H9 (cell line): ENCODE measurements at regions not wholly inside any gene's neighbourhood (a gene's known extent, or its start where the extent isn't known, plus 50 kb on each side); places are given as distances from the start of the nearest gene placed in this dataset.

ENCODE experiments used
- DNase-seq: peaks from one replicate; pipeline ENCODE4 v3.0.0-alpha.2; 2017
- H2AFZ ChIP-seq: one replicate; pipeline ENCODE4 v1.6.1; 2013; ENCODE audit warnings: mild to moderate bottlenecking, low read length, control low read depth, moderate library complexity
- H2AK5ac ChIP-seq: 2 replicates; pipeline ENCODE4 v1.6.1; 2013; ENCODE audit warnings: low read length, control low read depth, mixed read lengths; ENCODE audit not compliant: insufficient read length
- H2BK120ac ChIP-seq: one replicate; pipeline ENCODE4 v1.6.1; 2013; ENCODE audit warnings: low read depth, mild to moderate bottlenecking, low read length, control low read depth, inconsistent platforms; ENCODE audit not compliant: poor library complexity, severe bottlenecking
- H2BK12ac ChIP-seq: 2 replicates; pipeline ENCODE4 v1.6.1; 2013; ENCODE audit warnings: low read length, control low read depth, mixed read lengths, low read depth; ENCODE audit not compliant: insufficient read length
- H2BK15ac ChIP-seq: 2 replicates; pipeline ENCODE4 v1.6.1; 2013; ENCODE audit warnings: low read depth, low read length, control low read depth
- H2BK20ac ChIP-seq: one replicate; pipeline ENCODE4 v1.6.1; 2013; ENCODE audit warnings: low read depth, mild to moderate bottlenecking, low read length, control low read depth, inconsistent platforms; ENCODE audit not compliant: poor library complexity, severe bottlenecking
- H2BK5ac ChIP-seq: 2 replicates; pipeline ENCODE4 v1.6.1; 2013; ENCODE audit warnings: low read length, control low read depth, mixed read lengths; ENCODE audit not compliant: insufficient read length
- H3K14ac ChIP-seq: 2 replicates; pipeline ENCODE4 v1.6.1; 2013; ENCODE audit warnings: low read length, control low read depth; ENCODE audit not compliant: insufficient read depth
- H3K18ac ChIP-seq: 2 replicates; pipeline ENCODE4 v1.6.1; 2013; ENCODE audit warnings: low read depth, mild to moderate bottlenecking, mixed read lengths, low read length, control low read depth; ENCODE audit not compliant: insufficient read length
- H3K23ac ChIP-seq: 2 replicates; pipeline ENCODE4 v1.6.1; 2013; ENCODE audit warnings: low read length, control low read depth, mixed read lengths, low read depth; ENCODE audit not compliant: insufficient read length
- H3K23me2 ChIP-seq: 2 replicates; pipeline ENCODE4 v1.6.1; 2013; ENCODE audit warnings: low read depth, mild to moderate bottlenecking, mixed read lengths, low read length, control low read depth; ENCODE audit not compliant: insufficient read length, poor library complexity, severe bottlenecking
- H3K27ac ChIP-seq: 2 replicates; pipeline ENCODE4 v1.5.1; 2013; ENCODE audit warnings: low read length, control low read depth, mixed read lengths, low read depth; ENCODE audit not compliant: insufficient read length
- H3K27me3 ChIP-seq: 2 replicates; pipeline ENCODE4 v1.6.1; 2013; ENCODE audit warnings: low read length, control low read depth, inconsistent platforms; ENCODE audit not compliant: insufficient read depth
- H3K4ac ChIP-seq: 2 replicates; pipeline ENCODE4 v1.6.1; 2013; ENCODE audit warnings: low read depth, mild to moderate bottlenecking, control low read depth, inconsistent platforms, low read length, moderate library complexity
- H3K4me1 ChIP-seq: 2 replicates; pipeline ENCODE4 v1.6.1; 2013; ENCODE audit warnings: low read length, control low read depth, inconsistent platforms; ENCODE audit not compliant: insufficient read depth
- H3K4me2 ChIP-seq: 2 replicates; pipeline ENCODE4 v1.6.1; 2013; ENCODE audit warnings: low read length, control low read depth, mixed read lengths; ENCODE audit not compliant: insufficient read length, insufficient read depth
- H3K56ac ChIP-seq: 2 replicates; pipeline ENCODE4 v1.6.1; 2013; ENCODE audit warnings: low read depth, mild to moderate bottlenecking, mixed read lengths, low read length, control low read depth; ENCODE audit not compliant: insufficient read length
- H3K79me1 ChIP-seq: 2 replicates; pipeline ENCODE4 v1.6.1; 2013; ENCODE audit warnings: low read depth, mild to moderate bottlenecking, moderate library complexity, low read length, control low read depth, inconsistent platforms; ENCODE audit not compliant: insufficient read depth, poor library complexity, severe bottlenecking
- H3K79me2 ChIP-seq: 2 replicates; pipeline ENCODE4 v1.6.1; 2013; ENCODE audit warnings: low read length, control low read depth, inconsistent platforms; ENCODE audit not compliant: insufficient read depth
- H3K9ac ChIP-seq: 2 replicates; pipeline ENCODE4 v1.6.1; 2013; ENCODE audit warnings: low read length, control low read depth, mixed read lengths; ENCODE audit not compliant: insufficient read length; ENCODE audit errors: extremely low read depth
- H3K9me3 ChIP-seq: one replicate; pipeline ENCODE4 v1.6.1; 2013; ENCODE audit warnings: low read depth, low read length, inconsistent platforms; ENCODE audit not compliant: control insufficient read depth
- H3T11ph ChIP-seq: one replicate; pipeline ENCODE4 v1.6.1; 2013; ENCODE audit warnings: mild to moderate bottlenecking, low read length, control low read depth, inconsistent platforms
- H4K20me1 ChIP-seq: one replicate; pipeline ENCODE4 v1.6.1; 2013; ENCODE audit not compliant: control insufficient read depth, insufficient read length, insufficient read depth
- H4K5ac ChIP-seq: 2 replicates; pipeline ENCODE4 v1.6.1; 2013; ENCODE audit warnings: low read depth, mild to moderate bottlenecking, mixed read lengths, low read length, control low read depth; ENCODE audit not compliant: insufficient read length
- H4K8ac ChIP-seq: replicated peaks from 2 replicates; pipeline ENCODE4 v1.6.1; 2013; ENCODE audit warnings: low read length, control low read depth, mixed read lengths, low read depth; ENCODE audit not compliant: insufficient read length
- H4K91ac ChIP-seq: 2 replicates; pipeline ENCODE4 v1.6.1; 2013; ENCODE audit warnings: low read depth, mild to moderate bottlenecking, moderate library complexity, mixed read lengths, low read length, control low read depth; ENCODE audit not compliant: insufficient read length
- H3K27ac Mint-ChIP-seq, 3 experiments: 2 replicates in 2 of 3; 3 replicates in 1 of 3; pipeline ENCODE4 v1.8.0; 2020 to 2021; ENCODE audit warnings: mixed read lengths in 3 of 3, mild to moderate bottlenecking in 1 of 3, moderate library complexity in 1 of 3
- H3K27me3 Mint-ChIP-seq: 2 replicates; pipeline ENCODE4 v1.8.0; 2021; ENCODE audit warnings: low read depth, mild to moderate bottlenecking, moderate library complexity, mixed read lengths
- H3K36me3 Mint-ChIP-seq, 3 experiments: 2 replicates in 2 of 3; 3 replicates in 1 of 3; pipeline ENCODE4 v1.8.0; 2020 to 2021; ENCODE audit warnings: low read depth in 3 of 3, mixed read lengths in 3 of 3; ENCODE audit not compliant: insufficient read depth in 1 of 3
- H3K4me1 Mint-ChIP-seq, 2 experiments: 2 replicates each; pipeline ENCODE4 v1.8.0; 2020; ENCODE audit warnings: mixed read lengths in 2 of 2
- H3K4me3 Mint-ChIP-seq, 2 experiments: 2 replicates in 1 of 2; 3 replicates in 1 of 2; pipeline ENCODE4 v1.8.0; 2020 to 2021; ENCODE audit warnings: mild to moderate bottlenecking in 2 of 2, mixed read lengths in 2 of 2, moderate library complexity in 1 of 2
- H3K9me3 Mint-ChIP-seq, 2 experiments: 2 replicates in 1 of 2; 3 replicates in 1 of 2; pipeline ENCODE4 v1.8.0; 2020; ENCODE audit warnings: mild to moderate bottlenecking in 2 of 2, mixed read lengths in 2 of 2, moderate library complexity in 1 of 2
- CTCF ChIP-seq: fragments of 200-600 bp; sonication (generic); conservative IDR thresholded peaks from 3 replicates; pipeline ENCODE4 v1.8.0; 2021; ENCODE audit warnings: antibody characterized with exemption, mild to moderate bottlenecking
- WGBS: extraction: QIAGEN DNeasy Blood & Tissue Kit; methylation state at CpG from one replicate; pipeline ENCODE4 v1.1.7; 2013; ENCODE audit warnings: missing lambda C conversion rate, low lambda C conversion rate, mixed read lengths; ENCODE audit not compliant: insufficient read length; ENCODE audit errors: extremely low coverage; 5-methylcytosine and 5-hydroxymethylcytosine counted together

GRCh38 chr12:92244036-92244435, 98.4 kb upstream of the BTG1 start:
- no peak overlapping the region for H3K9ac ChIP-seq
- Mint-ChIP-seq H3K27me3 (no peaks in the 10 kb centered on the region), H3K4me3 (no peak overlapping the region), H3K36me3 (no peaks in the 10 kb centered on the region; a peak in 1 of 7 replicates), H3K4me1 (no peaks in the 10 kb centered on the region), H3K27ac (no peak overlapping the region), H3K9me3 (no peaks in the 10 kb centered on the region)
- H3K79me1 ChIP-seq = no peaks in the 10 kb centered on the region
- no peak overlapping the region for H3K23ac ChIP-seq
- no peak for TF ChIP-seq CTCF
- H4K91ac ChIP-seq = no peak overlapping the region
- H3T11ph ChIP-seq = no peak overlapping the region
- no peak overlapping the region for H3K4ac ChIP-seq
- no peak overlapping the region for H2BK12ac ChIP-seq
- H3K27ac ChIP-seq = no peak overlapping the region
- DNase-seq = no peak
- no peak overlapping the region for H3K14ac ChIP-seq
- no peak overlapping the region for H2AK5ac ChIP-seq
- no peak overlapping the region for H2BK20ac ChIP-seq
- H3K27me3 ChIP-seq = no peaks in the 10 kb centered on the region
- no peak overlapping the region for H3K18ac ChIP-seq
- no peak overlapping the region for H3K56ac ChIP-seq
- no peak overlapping the region for H2AFZ ChIP-seq
- H3K4me1 ChIP-seq = no peaks in the 10 kb centered on the region
- no peak overlapping the region for H3K4me2 ChIP-seq
- H4K5ac ChIP-seq = no peak overlapping the region
- no peak overlapping the region for H4K8ac ChIP-seq
- H3K23me2 ChIP-seq = no peaks in the 10 kb centered on the region
- H2BK15ac ChIP-seq = no peak overlapping the region
- no peaks in the 10 kb centered on the region for H3K79me2 ChIP-seq
- H2BK5ac ChIP-seq = no peak overlapping the region
- H2BK120ac ChIP-seq = no peak overlapping the region
- no peaks in the 10 kb centered on the region for H4K20me1 ChIP-seq
- WGBS = no CpG with 5 or more reads among the region's 3 CpGs
- H3K9me3 ChIP-seq = no peaks in the 10 kb centered on the region
